NCI-H526 treated with DMSO at 0.1 percent for 48 hours (cell line): ENCODE measurements at regions not wholly inside any gene's neighbourhood (a gene's known extent, or its start where the extent isn't known, plus 50 kb on each side); places are given as distances from the start of the nearest gene placed in this dataset.

Experiments used
- DNase-seq: peaks from one replicate; lab custom pipeline; 2025; lab: John Stamatoyannopoulos, UW

DNA sequence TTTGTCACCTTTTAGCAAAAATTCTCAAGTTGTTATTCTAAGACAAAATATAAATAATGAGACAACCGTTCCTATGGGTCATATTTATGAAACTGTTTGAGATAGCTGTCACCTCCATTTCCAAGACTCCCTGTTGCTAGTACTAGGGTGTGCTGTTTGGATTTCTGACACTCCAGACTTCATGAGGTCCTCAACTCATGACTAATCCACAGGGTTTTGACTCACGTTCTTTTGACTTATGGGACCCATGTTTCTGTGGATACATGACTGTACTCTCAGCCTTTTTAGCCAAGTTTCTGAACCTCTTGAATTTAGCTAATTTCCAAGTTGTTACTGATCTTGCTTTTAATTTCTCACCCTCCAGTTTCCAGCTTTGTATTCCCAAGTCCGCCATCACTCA lies 178.7 kb upstream of the FAM98A start:
- no peak for DNase-seq

DNA sequence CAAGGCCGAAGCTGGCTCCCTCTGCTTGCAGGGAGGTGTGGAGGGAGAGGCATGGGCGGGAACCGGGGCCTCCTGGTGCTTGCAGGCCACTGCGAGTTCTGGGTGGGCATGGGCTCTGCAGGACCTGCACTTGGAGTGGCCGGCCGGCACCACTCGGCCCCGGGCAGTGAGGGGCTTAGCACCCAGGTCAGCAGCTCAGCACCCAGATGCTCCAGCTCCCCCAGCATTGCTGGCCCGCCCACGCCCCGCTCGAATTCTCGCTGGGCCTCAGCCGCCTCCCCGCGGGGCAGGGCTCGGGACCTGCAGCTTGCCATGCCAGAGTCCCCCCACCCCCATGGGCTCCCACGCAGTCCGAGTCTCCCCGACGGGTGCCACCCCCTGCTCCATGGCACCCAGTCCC lies 176.2 kb upstream of the FAM98A start:
- DNase-seq, result no peak

DNA sequence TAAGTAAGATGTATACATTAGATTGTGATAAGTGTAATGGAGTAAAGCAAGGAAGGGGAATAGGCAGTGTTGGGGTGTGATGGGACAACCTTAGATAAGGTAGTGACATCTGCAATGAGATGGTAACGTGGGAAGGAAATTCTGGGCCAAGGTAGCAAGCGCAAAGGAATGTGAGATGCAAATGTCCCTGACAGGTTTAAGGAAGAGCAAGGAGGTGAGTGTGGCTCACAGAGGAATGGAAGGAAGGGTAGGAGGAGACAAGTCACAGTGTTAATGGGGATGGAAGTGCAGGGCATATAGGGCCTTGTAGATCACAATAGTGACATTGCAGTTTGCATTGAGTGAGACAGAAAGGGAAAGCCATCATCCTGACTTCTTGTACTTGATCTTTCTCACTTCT lies 170.9 kb upstream of the FAM98A start:
- no peak for DNase-seq

DNA sequence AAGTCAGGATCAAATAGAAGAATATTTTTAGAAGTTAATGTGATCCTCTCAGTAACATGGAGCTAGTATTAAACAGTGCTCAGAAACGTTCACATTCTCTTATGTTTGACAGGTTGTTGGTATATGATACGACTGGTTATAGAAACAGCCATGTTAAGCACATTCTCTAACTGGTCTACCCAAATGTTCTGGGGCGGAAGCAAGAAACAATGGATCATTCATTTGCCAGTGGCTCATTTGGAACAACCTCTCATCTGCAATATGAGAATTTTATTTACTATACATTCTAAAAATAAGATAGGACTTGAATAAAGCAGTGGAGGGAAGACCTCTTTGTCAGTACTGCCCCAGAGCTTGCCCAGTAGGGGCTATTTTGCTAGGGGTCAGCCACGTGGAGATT lies 167.1 kb upstream of the FAM98A start:
- no peak for DNase-seq

DNA sequence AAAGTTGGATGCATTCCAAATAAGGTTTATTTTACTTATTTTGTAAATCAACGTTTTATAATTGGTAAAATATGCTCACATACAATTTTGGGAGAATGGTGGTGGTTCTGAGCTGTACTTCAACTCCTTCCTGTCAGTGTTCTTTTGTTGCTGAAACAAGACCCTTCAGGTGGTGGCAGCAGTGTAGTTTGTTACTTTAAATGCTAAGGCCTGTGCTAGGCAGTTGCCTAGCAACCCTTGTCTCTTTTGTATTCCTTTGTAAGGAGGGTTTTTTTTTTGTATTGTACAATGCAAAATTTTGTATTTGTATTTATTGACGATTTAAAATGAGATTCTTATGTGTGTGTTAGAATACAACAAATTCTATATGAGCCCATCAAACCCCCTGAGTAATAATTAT lies 166.0 kb upstream of the FAM98A start:
- no peak for DNase-seq

DNA sequence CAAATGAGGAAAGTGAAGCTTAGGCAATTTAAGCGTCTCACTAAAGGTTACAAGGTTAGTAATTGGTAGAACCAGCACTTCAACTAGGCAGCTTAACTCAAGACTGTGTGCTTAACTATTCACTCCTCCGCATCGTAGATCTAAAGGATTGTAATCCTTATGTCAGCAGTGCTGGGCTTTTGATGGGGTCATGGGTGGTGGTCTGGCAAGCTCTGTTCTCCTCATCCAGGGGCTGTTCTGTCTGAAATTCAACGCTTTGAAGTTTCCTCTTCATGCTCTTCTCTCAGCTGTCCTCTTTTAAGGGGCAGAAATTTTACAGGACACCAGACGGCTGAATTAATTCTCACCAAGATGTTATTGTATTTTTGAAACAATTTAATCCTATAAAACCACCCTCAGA lies 165.5 kb upstream of the FAM98A start:
- DNase-seq, result no peak

DNA sequence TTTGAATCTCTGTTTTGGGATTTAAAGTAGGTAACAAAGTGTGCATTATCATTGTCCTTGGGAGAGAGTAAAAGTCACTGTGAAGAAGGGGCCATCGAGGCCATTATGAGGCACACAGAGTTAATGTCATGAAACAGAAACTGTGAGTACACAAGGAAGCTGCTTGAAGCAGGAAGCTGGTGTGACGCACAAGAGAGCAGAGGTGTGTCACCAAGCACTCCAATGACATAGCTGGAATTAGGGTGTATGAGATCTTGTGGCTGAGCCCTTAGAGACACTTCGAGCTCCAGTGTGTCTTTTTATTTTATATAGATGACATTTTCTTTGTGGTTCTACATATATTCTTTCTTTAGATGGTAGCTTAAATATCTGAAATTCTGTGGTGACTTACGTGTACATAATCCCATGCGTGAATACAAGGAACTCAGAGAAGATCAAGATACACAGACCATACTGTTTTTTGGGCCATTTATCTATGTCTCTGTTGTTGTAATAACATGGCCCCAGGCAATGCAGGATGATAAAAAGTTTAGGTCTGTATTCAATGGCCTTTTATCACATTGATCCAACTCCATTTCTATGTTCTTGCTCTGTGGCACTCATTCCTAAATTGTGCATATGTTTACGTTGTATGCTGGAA lies 164.7 kb upstream of the FAM98A start:
- no peak for DNase-seq

DNA sequence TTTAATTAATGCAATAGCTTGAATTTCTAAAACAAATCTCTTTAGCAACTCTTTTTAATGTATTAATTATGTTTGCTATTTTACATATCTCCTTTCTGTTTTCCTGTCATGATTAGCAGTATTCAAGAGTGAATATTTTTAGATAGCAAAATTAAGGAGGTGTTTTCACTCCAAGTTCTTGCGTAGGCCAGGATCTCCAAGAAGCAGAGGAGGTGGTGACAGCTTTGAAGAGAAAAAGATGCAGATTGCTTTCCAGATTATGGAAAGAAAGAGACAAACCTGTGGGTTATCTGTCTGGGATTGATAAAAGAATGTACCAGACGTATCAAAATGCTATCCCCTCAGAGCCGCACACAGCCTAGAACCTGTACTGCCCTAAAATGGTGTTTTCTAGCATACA lies 163.5 kb upstream of the FAM98A start:
- DNase-seq, result no peak

DNA sequence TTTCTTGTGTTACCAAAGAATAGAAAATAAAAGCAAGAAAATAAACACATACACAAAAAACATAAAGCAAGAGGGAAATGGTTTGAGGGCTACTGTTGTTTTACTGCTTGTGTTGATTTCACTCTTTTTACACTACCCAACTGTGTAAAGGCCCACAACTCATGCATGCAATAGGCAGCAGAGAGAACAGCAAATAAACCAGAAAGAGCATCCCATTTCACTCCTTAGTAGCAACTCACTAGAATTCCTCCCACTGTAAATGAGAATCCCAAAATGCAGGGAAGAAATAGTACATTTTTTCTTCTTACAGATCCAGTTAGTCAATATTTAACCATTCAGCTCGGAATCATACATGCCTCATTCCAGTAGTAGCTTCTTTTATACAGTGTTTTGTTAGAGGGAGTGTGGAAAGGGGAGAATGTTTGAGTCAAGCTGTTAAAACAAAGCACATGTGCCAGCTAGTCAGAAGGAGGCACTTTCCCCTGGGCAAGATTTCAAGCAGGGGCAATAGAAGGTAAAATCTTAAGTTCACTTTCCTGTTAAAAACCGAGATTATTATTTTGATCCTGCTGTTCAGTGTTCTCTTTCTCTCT lies 147.2 kb upstream of the FAM98A start:
- DNase-seq, result no peak

DNA sequence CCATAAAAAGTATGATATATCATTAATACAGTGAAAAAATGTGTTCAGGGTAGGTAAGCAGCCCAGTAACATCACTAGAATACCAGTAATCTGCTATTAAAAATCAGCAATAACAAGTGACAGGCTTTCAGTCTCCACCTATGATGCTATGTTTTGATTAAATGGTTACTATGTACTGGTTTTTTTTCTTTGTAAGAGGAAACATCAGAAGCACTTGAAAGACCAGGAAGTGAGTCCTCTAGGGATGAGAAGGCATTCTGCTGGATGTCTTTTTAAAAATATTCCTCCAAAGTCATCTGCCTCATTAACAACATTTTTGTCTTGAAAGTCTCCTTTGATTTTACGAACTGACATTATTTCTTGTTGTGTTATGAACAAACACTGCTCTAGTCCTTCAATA lies 136.0 kb upstream of the FAM98A start:
- DNase-seq, result no peak

DNA sequence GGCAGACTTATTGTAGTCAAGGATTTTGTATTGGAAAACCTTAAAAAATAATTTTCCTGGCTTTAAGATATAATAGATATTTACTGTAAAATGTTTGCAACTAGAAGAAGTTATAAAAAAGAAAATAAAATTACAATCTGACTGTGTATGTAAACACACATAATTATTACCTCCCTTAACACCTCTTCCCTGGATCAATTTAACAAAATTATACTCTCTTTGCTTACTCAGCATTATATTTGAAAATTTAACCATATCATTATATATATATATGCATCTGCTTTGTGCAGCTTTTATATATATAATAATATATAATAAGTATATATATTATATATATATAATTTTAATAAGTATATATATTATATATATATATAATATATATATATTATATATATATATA lies 131.7 kb upstream of the FAM98A start:
- DNase-seq, result no peak

DNA sequence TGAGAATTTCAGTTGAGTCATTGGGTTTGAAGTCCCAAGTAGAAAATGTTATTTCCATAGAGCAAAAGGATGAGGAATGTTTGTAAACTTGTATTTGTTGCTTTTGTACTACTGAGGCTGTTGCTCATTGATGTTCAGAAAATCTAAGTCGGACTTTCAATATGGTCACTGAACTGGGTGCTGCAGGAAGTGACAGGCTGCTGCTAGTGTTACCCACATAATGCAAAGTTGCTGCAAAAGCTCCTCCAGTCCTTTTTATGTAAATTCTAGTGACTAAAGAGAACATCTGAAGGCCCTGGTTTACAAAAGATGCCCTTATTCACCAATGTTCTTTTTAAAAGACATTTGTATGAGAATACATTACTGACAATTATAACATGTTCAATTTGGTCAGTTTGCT lies 131.1 kb upstream of the FAM98A start:
- no peak for DNase-seq

DNA sequence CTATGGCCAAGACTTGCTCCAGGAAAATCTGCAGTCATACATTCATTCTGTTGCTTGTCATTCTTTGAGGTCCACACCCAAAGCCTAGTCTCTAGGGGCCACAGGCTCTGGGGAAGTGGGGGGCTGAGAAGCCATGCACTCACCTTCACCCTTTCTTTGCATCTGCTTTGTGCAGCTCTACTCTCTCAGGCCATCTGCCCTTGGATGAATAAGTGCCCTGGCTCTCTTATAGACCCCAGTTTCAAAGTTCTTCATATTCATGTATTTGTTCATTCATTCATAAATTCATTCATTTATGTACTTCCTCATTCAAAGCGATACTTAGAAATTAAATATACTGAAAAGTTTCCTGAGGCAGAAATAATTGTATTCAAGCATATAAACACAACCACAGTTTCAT lies 130.3 kb upstream of the FAM98A start:
- no peak for DNase-seq

DNA sequence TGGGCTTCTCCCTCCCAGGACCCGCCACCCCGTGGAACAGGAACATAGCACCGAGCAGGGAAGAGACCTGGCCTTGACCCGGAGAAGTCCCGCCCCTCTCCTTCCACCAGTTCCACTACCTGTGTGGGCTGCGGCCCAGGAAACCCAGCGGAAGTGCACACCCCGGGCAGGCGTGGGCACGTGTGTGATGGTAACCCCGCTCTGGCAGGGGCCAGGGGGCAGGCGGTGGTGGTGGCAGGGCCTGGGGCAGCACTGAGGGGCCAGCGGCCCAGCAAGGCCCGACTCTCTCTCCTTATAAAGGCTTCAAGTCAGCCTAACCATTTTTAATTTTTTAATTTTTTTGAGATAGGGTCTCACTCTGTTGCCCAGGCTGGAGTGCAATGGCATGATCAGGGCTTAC lies 129.0 kb upstream of the FAM98A start:
- no peak for DNase-seq

DNA sequence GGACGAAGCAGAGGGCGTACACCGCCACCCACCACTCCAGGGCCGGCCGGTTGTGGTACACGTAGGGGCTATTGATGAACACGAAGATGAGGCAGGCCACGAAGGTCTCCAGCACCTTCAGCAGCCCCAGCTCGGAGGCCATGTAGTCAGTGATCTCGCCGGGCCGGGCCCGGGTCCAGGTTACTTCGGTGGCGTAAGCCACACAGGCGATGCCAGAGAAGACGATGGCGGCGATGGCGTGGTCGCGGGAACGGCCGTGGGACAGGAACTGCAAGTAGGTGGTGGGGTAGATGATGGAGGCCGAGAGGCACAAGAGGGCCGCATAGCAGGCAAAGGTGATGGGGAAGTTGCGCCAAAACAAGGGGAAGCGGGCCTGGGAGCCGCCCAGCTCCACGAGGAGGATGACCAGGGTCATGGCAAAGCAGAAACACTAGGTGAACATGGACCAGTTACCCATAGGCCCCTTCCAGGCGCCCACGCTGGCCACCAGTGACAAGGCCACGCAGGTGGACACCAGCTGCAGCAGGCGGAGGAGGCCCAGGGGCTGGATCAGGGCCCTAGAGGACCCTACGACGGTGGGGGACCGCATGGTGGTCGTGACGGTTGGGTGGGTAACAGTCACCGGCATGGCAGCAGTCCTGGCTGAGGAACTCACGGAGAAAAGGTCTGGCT lies 128.4 kb upstream of the FAM98A start:
- DNase-seq, result no peak

DNA sequence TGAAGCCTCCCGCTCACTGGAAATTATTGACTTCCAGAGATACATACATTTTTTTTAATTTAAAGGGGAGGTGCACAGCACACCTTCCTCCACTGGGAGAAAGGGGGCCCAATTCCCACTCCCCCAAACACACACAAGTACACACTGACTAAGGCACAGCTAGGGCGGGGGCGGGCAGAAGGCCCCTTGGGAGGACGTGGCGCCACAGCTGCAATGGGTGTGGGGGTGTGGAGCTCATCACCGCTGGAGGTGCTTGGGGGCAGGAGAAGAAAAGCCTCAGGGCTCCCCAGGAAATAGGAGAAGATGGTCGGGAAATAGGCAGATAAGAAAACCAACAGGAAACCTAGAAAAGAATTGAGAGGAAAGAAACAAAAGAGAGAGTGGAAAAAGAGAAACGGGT lies 127.3 kb upstream of the FAM98A start:
- no peak for DNase-seq

DNA sequence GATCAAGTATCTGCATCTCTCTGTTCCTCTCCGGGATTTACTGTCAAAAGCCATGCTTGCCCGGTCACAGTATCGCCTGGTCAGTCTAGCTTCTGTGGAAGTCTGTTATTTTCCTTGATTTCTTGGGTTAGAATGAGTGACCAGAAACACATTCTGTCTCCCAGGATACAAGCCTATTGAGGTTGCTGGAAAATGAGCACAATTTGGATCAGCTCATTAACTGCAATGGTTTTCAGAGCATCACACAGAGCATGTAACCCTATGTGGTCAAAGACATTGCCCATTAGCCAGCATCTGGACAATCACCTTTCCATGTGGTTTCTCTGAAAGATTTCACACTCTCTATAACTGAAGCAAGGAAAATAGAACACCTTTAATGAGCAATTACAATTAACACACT lies 124.2 kb upstream of the FAM98A start:
- no peak for DNase-seq

DNA sequence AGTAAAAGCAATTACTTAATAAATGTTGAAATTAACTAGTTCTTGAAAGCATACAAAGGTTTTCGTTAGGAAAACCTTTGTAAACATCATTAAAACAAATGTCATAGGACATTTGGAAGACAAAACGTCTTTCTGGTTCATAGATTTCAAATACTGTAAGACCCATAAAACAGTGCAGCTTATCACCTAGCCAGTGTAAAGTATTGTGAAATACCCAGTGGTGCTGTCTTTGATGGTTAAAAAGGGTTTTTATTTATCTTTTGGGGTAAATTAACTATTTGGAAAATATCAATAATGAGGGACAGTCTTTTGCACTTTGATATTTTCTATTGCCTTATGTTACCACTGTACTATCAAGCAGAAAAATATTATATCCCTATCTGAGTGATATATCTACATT lies 120.0 kb upstream of the FAM98A start:
- DNase-seq, result no peak

DNA sequence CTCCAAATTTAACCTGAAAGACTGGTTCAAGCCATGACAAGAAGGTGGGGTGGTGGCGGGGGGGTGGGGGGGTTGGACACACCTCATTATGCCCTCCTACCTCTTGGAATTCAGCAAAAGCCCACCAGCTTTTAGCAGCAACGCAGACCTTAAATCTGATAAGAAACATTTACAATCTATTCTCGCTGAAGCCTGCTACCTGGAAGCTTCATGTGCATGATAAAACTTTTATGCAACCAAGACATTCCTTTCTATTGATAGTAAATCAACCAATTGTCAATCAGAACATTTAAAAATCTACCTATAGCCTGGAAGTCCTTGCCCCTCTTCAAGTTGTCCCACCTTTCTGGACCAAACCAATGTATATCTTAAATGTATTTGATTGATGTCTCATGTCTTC lies 113.6 kb upstream of the FAM98A start:
- no peak for DNase-seq

DNA sequence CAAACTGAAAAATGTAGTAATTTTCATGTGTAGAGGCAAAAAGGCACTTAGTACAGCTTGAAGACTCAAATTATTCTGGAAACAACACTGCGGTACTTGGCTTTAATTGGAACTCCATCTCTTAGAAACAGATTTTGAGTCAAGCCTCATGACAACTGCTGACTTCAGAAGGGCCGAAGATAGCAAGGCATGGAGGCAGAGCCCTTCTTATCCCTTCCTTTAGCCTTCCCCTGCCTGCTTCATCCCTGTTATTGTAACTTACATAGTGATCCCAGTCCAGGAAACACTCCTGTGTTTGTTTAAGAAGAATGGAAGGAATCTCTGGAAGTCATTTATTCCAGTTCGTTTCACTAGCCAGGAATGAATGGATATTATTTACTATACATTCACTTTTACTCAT lies 110.9 kb upstream of the FAM98A start:
- DNase-seq, result no peak

DNA sequence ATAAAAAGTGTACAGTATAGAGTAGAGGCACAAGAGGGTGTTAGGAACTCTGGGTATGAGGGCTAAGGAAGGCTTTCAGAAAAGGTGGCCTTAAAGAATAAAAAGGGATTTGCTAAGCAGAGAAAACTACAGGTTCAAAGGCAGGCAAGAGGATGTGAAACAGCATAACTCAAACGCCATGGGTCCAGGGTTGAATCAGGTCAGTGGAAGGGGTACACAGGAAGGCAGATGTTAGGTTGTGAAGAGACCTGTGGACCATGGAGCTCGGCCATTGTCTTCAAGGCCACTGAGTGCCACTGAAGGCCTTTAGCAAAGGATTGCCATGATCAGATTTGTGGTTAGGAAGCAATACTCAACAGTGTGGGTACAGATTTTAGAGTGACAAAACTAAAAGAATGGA lies 108.2 kb upstream of the FAM98A start:
- no peak for DNase-seq

DNA sequence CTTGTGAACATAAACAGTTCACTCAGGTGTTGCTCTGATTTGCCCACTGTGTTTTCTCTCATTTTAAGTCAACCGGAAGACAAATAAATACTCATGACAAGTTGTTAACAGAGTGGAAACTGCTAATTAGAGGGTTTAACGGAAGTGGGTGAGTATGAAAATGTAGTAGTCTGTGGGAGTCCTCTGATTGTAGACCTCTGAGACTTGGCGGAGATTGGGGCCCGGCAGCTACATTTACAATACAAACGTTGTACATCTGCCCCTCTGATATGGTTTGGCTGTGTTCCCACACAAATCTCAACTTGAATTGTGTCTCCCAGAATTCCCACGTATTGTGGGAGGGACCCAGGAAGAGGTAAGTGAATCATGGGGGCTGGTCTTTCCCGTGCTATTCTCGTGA lies 107.3 kb upstream of the FAM98A start:
- DNase-seq, result no peak

DNA sequence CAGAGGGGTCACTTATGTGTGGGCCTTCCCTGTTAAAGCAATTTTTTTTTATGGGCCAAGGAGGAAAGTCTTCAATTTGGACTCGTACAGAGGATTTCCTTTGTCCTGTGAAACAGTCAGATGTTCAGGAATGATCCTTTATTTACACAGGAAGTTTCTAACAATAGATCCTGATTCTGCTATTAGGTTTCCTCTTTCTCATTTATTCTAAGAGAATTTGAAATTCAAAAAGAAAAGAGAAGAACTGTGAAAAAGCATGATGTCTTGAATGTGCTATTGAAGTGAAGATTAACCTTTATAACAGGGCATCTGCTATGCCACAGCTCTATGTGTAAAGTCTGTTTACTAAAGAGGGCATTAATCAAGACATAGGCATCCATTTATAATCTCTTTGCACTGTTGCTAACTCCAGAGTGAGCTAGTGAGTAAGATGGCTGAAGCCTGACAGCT lies 105.3 kb upstream of the FAM98A start:
- DNase-seq, result no peak

DNA sequence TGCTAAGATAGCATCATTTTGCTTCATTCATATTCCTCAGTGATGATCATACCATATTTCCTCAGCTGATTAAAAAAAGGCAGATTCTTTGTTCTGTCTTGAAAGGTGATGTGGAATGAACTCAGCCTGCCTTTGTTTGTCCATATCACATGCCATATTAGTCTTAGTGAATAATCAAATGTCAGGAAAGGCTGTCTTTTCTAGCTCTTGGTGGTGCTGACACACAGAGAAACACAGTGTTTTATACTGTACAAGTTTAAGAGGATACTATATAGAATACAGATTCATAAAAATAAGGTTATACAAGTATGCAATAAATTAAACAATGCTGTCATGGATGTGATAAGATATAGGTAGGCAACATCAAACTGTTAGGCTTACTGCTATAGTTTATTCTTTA lies 97.1 kb upstream of the FAM98A start:
- no peak for DNase-seq
